GM18519 (cell line): ENCODE measurements at regions not wholly inside any gene's neighbourhood (a gene's known extent, or its start where the extent isn't known, plus 50 kb on each side); places are given as distances from the start of the nearest gene placed in this dataset.
"Not testable (repeated sequence)": the region's sequence is repeated elsewhere in the genome, so short reads cannot be mapped to it uniquely, and the experiment has no call there.

Source experiments
- ATAC-seq: cut with Tn5 transposase; IDR thresholded peaks from one replicate; pipeline ENCODE4 v1.9.1; 2021; ENCODE audit warnings: mild to moderate bottlenecking, moderate library complexity; ENCODE audit not compliant: unreplicated experiment, low FRiP score

- no peak for ATAC-seq
Measured at GRCh38 chr12:75742048-75742447, 230.6 kb upstream of the KRR1 start.

DNA sequence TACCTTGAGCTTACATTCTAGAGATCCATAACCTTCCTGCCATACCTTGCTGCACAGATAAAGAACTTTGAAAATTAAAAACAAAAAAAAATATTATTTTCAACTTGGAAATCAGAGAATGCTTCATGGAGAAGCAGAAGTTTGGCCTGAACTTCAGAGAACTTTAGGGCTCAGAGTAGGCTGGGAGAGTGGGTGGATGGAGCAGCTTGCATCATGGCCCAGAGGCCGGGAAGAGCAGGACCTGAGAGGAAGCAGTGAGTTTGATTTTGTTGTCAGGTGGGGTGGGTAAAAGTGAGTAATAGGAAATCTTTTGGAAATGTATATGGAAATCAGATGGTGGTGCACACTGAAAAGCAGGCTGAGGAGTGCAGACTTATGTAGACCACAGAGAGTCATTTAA is 228.5 kb upstream of the KRR1 start:
- ATAC-seq: no peak

- not testable (repeated sequence) for ATAC-seq
Measured at GRCh38 chr12:75739098-75739497, 227.7 kb upstream of the KRR1 start.

GRCh38 chr12:75738486-75738885 is 227.1 kb upstream of the KRR1 start:
- peak; percentile 98 for ATAC-seq

- no peak for ATAC-seq
Measured at GRCh38 chr12:75735853-75736252, 224.4 kb upstream of the KRR1 start.

- ATAC-seq: no peak
Measured at GRCh38 chr12:75728826-75729225, 217.4 kb upstream of the KRR1 start.

DNA sequence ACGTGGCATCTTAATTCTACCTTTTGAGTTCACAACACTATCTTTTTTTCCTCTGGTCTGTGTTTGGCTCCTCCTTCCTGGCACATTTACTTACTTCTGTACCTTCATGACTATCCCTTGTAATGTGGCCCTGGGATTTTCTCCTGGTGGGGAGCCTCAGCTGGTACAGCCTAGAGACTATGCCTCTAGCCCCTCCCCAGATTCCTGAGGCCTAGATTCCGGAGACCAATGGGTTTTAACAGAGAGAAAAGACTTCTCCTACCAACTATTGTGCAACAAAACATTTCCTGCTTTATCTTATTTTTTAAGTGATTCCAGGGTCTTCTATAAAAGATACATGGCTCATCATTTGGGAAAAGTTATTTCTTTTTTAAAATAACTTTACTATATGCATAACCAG is 216.2 kb upstream of the KRR1 start:
- no peak for ATAC-seq

DNA sequence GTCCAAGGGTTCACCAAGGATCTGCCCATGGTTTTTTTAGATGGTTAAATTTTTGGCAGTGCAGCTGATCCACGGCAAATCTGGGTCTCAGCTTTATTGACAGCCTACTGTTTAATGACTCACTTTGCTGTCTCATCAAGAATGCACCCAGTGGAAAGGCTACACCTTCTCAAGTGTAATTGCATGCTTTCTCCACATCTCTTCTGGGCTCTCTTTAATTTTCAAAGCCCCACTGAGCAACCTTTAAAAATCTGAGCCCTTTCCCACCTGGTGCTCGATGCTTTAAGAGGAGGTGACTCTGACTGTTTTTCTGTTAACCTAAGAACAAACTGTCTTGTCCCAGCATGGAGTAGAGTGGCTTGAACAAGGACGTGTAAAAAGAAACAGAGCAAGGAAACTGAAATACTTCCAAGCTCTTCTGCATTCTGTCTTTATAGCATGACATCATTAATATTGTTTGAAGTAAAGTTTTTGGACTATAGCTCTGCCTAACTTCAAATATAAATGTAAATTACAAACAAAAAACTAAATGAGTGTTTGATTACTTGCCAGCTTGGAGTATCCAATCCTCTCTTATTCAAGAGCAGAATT is 214.2 kb upstream of the KRR1 start:
- no peak for ATAC-seq

- ATAC-seq: no peak
Measured at GRCh38 chr12:75724928-75725312, 213.5 kb upstream of the KRR1 start.

GRCh38 chr12:75724307-75724927 is 213.0 kb upstream of the KRR1 start:
- ATAC-seq: no peak

DNA sequence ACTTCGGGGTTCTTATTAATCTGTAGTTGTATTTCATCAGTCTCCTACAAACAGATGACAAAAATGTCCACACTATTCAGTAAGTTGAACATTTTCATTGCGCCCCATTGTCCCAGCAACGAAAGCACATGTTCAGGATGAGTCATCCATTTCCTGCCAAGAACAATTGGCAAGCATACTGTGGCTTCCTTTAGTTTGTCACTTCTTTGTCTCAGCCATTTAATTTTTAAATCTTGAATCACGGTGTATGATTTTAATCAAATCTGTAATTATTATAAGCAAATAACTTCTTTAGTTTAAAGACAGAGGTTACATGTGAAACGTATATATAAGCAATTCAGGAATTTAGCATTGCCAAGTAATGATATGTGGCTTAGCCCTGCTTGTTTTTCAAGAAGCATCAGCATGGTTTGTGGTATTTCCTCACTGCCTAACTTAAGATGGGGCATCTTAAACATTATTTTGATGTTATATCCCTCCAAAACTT is 211.3 kb upstream of the KRR1 start:
- ATAC-seq: peak; percentile 78

DNA sequence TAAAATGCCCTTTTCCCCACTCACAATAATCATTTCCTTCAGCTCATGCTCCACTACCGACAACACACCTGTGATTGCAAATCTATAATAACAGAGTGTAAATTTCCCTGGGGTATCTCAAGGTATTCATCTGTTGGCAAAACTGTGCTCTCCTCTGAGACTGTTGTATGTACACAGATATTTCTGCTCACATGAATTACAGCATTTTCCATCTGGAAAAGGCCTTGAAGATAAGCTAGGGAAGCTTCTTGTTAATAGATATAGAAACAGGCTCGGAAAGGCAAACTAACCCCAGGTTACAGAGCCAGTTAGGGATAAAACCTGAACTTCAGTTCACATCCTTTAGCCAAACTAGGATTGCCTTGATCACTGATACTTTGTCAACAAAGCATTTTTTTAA is 210.4 kb upstream of the KRR1 start:
- ATAC-seq: no peak

DNA sequence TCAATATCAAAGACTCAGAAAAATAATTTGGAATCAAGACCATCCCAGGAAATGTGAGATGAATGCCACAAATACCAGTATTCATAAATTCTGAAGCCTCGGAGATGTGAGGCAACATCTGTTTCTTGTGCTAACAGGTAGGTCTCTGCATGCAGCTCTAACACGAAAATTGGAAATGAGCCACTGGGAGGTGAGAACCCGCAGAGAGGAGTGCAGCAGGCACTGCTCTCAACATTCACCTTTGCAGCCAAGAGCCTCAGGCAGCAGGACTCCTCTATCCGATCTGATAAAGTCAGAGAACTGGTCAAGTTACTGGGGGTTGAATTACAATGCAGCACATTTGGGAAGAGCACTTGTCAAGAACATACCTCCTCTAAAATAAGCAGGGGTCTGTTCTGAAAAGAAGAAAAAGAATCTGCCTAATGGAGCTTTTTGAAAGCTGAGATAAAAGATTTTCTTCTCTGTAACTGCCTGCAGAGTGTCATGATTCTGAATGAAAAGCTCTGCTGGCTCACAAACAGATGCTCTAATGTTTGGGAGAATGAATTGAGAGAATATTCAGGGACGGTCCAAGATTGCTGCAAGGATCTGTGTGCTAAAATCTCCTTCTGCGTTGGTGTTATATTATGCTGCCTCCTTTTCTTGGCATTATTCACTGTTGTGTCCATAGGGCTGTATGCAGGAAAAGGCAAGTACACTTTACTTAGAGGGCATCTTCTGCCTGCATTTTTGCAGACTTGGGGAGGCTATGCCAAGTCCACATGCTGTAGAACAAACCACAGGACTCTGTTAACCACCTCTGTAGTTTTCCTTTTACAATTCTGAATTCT is 209.6 kb upstream of the KRR1 start:
- ATAC-seq: no peak

- ATAC-seq: no peak
Measured at GRCh38 chr12:75717902-75718301, 206.5 kb upstream of the KRR1 start.

GRCh38 chr12:75716291-75717025 is 205.0 kb upstream of the KRR1 start:
- no peak for ATAC-seq

- no peak for ATAC-seq
Measured at GRCh38 chr12:75715682-75716081, 204.3 kb upstream of the KRR1 start.

- ATAC-seq: no peak
Measured at GRCh38 chr12:75715323-75715644, 203.9 kb upstream of the KRR1 start.

DNA sequence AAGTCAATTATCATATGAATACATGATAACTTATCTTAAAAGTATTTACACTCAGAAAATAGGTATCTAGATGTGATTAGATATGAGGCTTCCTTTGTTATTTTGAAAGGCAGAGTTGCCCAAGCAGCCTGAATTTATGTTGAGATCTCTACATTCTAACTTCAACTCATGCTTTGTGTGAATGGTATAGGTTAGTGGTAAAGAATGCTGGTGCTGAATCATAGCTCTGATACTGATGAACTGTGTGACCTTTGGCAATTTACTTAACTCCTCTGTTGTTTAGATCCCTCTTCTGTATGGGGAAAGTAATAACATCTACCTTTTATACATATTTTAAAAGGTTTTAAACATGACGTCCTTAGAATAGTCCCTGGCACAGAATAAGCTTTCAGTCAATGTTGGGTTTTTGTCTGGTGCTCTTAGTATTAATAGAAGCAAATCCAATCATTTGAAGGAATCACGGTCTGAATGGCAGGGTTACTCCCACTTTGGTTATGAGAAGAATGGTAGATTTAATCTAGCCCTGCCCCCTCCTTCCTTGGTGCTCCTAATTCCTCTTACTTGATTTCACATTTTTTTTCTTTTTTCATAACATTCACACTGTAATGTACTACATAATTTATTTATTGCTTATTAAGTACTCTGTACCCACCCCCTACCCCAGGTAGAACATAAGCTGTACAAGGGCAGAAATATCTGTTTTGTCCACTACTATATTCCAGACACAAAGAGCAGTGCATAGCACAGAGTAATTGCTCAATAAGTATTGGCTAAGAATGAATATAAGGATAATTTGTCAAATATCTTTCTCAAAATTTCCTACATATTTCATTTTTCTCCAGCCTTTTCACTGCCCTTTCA is 203.3 kb upstream of the KRR1 start:
- no peak for ATAC-seq

DNA sequence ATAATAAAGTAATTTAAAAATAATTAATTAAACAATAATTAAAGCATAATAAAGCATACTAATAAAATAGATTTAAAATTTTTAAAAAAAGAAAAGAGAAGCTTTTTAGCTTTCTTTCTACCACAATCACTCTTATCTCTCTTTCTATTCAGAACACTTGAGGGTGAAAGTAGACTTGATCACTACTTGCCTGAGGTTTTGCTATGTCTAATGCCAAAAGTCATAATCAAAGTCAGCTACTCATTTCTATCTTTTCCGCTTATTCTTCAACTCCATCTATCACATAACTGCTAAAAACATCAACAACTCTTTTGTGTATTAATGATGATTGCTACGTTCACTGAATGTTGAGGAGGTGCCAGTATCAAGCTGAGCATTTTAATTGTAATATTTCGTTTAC is 202.0 kb upstream of the KRR1 start:
- no peak for ATAC-seq

DNA sequence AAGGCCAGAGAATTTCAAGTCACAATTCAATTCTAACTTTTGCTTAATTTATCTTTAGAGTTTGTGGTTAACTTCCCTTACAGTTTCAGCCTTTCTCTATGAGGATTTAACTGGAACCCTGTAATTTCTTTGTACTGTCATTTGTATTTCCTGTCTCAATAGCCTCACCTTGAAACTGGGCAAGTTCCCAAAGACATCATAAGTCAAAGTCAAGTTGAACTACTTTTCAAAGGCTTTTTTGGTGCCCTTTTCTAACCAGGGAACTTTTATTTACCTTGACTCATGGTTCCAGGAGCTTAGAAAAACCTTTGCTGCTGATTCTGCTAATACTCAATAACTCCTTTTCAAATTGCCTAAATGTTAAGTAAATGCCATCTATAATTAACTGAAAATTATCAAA is 200.8 kb upstream of the KRR1 start:
- no peak for ATAC-seq
